ELF-1 (cell line): ENCODE measurements at regions not wholly inside any gene's neighbourhood (a gene's known extent, or its start where the extent isn't known, plus 50 kb on each side); places are given as distances from the start of the nearest gene placed in this dataset.
A peak's percentile ranks its signal among the peaks of the same experiment; 100 is the strongest.

ENCODE experiments used
- DNase-seq: peaks from one replicate; pipeline ENCODE4 v3.0.0-alpha.2; 2016; ENCODE audit warnings: low read depth, low spot score

- DNase-seq, result peak; percentile 94
These were observed 56.0 kb upstream of the BTRC start for GRCh38 chr10:101297901-101298486.

GRCh38 chr10:101299211-101299610, 54.8 kb upstream of the BTRC start:
- DNase-seq, result no peak

- peak; percentile 79 for DNase-seq
These were observed 52.7 kb upstream of the BTRC start for GRCh38 chr10:101301111-101301731.

- DNase-seq, result no peak
These were observed 50.8 kb upstream of the BTRC start for GRCh38 chr10:101303087-101303703.
